ENCODE measurements at regions not wholly inside any gene's neighbourhood (a gene's known extent, or its start where the extent isn't known, plus 50 kb on each side); places are given as distances from the start of the nearest gene placed in this dataset.

DNA sequence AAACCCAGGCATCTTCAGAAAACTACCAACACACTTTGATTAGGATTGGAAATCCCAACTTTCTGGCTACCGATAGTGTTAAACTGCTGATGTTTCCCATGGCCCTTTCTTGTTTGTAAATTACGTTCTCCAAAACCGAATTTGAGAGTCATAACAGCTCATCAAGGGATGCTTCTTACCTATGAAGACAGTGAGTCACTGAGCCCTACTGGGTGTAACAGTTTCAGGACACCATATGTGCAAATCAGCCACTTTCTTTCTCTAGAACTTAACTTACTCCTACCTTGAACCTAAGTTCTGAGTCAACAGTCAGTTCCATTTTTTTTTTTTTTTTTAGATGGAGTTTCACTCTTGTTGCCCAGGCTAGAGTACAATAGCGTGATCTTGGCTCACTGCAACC, 410.1 kb upstream of the TSHZ3 start:
- Mint-ChIP-seq H3K27ac (no peak overlapping the region), H3K4me3 (no peak overlapping the region), H3K36me3 (no peaks in the 10 kb centered on the region), H3K27me3 (peaks cover 7 to 16% of the 10 kb centered on the region in 2 donors), H3K4me1 (ENCODE audit: low read depth in 2 of 2) (no peaks in the 10 kb centered on the region), H3K9me3 (no peaks in the 10 kb centered on the region)
- no peak for DNase-seq (ENCODE audit: low spot score)
- no peak for ATAC-seq

DNA sequence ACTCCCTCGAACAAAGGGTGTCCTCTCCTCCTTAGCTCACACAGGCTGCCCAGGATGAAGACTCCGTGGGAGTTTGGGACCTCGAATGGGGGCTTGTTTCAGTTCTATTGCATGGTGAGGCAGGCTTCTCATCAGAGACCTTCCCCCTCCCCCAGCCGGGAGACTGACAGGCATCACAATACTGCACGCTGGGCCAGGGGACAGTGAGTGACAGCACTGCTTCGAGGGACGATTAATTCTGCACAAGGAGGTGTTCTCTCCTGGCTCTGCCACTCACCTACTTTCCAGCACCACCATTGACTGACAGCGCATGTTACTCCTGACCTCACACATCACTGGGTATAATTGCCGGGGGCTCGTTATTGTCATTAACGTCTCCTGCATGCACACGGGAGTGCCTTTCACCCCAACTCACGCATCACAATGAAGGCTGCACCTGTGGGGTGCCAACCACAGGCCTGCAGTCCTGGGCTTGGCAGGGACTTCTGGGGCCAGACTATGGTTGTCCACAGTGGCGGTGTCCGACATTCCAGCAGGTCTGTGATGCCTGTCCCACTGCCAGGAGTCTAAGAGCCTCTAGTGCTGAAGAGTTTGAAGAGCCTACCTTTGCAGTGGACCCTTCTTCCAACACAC, 412.2 kb upstream of the TSHZ3 start:
- H3K27me3 Mint-ChIP-seq = peaks cover 7 to 21% of the 10 kb centered on the region in 2 donors
- DNase-seq (ENCODE audit: low spot score) (no peak), ATAC-seq (no peak)
- H3K9me3 Mint-ChIP-seq = no peaks in the 10 kb centered on the region
- H3K27ac Mint-ChIP-seq = no peak overlapping the region
- no peaks in the 10 kb centered on the region for H3K36me3 Mint-ChIP-seq
- H3K4me1 Mint-ChIP-seq (ENCODE audit: low read depth in 2 of 2) = no peaks in the 10 kb centered on the region
- H3K4me3 Mint-ChIP-seq = no peak overlapping the region

DNA sequence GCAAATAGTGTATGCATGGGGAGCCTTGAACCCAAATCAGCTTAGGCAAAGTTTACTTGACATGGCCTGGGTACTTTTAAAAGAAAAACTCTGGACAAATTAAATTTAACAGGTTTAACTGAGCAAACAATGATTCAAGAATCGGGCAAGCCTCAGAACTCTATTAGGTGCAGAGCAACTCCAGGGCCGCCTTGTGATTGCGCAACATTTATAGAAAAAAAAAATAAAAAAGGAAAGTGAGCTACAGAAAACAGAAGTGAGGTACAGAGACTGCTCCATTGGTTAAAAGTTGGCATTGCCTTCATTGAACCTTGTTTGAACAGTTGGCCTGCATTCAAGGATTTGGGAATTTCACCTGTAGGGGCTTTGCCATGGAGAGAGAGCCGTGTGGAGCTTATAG, 421.0 kb upstream of the TSHZ3 start:
- DNase-seq (ENCODE audit: low spot score) (no peak), ATAC-seq (no peak)
- Mint-ChIP-seq H3K4me1 (ENCODE audit: low read depth in 2 of 2) (no peaks in the 10 kb centered on the region), H3K4me3 (no peak overlapping the region), H3K27ac (no peak overlapping the region), H3K36me3 (no peaks in the 10 kb centered on the region), H3K9me3 (no peaks in the 10 kb centered on the region), H3K27me3 (peaks cover 7 to 9% of the 10 kb centered on the region in 2 donors)

DNA sequence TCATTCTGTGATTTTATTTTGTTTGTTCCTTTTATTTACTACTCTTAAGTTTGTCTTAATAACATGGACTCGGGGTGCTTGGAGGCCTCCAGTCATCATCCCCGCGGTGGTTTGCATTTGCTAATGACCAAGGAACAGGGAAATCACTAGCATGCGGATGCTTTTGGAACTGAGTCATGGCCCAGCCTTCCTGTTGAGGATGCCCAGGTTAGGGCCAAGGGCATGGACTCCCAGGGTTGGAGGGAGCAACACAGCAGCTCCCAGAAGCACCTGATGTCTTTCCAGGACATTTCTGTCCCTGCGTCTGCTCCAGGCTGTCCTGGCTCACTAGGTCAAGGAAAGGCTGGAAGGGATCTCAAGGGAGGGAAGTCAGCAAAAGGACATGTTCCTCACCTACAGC, 423.7 kb upstream of the TSHZ3 start:
- ATAC-seq (no peak), DNase-seq (ENCODE audit: low spot score) (no peak)
- no peaks in the 10 kb centered on the region for H3K9me3 Mint-ChIP-seq
- H3K36me3 Mint-ChIP-seq = no peaks in the 10 kb centered on the region
- no peak overlapping the region for H3K4me3 Mint-ChIP-seq
- peaks cover 0 to 3% of the 10 kb centered on the region in 2 donors for H3K27me3 Mint-ChIP-seq
- H3K4me1 Mint-ChIP-seq (ENCODE audit: low read depth in 2 of 2) = no peaks in the 10 kb centered on the region
- no peak overlapping the region for H3K27ac Mint-ChIP-seq

DNA sequence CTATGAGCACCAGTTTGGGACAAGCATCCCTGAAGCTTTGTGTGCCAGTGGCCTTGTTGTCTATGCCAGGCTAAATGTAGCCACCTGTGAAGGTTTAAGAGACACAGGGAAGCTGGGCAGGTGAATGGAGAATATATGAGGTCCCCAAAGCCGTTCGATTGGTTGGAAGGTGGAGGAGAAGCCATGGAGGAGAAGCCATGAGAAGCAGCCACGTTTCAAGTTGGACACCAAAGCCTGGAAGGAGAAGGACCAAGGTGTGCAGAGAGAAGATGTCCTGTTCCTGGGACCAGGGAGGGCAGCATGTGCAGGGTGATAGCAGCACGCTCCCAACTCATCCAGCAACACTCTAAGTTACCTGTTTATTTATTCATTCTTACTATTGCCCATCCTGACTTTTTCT, 432.3 kb upstream of the TSHZ3 start:
- peaks cover 0 to 7% of the 10 kb centered on the region in 2 donors for H3K27me3 Mint-ChIP-seq
- ATAC-seq (no peak), DNase-seq (ENCODE audit: low spot score) (no peak)
- no peaks in the 10 kb centered on the region for H3K9me3 Mint-ChIP-seq
- no peak overlapping the region for H3K4me3 Mint-ChIP-seq
- no peak overlapping the region for H3K27ac Mint-ChIP-seq
- no peaks in the 10 kb centered on the region for H3K36me3 Mint-ChIP-seq
- H3K4me1 Mint-ChIP-seq (ENCODE audit: low read depth in 2 of 2) = no peaks in the 10 kb centered on the region

DNA sequence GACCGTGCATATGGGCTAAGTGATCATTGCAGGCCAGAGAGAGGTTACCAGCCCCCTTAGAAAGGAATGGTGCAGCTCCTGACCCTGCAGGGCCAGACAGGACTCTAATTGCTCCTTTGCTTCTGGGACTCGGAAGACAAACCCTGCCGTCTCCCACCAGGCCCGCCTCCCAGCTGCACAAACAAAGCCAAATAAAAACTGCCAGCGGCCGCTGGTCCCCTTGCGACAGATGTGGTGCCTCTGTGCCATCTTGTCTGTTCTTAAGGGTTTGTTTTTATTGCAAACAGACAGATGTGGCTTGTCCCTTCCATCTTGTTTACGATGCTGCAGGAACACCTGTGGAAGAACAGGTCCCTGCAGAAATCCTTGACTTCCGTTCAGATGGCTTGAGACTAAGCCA, 434.4 kb upstream of the TSHZ3 start:
- DNase-seq (ENCODE audit: low spot score) (no peak), ATAC-seq (no peak)
- Mint-ChIP-seq H3K4me1 (ENCODE audit: low read depth in 2 of 2) (no peaks in the 10 kb centered on the region), H3K4me3 (no peak overlapping the region), H3K9me3 (no peaks in the 10 kb centered on the region), H3K27ac (no peak overlapping the region), H3K27me3 (peaks cover 0 to 13% of the 10 kb centered on the region in 2 donors), H3K36me3 (no peaks in the 10 kb centered on the region)

DNA sequence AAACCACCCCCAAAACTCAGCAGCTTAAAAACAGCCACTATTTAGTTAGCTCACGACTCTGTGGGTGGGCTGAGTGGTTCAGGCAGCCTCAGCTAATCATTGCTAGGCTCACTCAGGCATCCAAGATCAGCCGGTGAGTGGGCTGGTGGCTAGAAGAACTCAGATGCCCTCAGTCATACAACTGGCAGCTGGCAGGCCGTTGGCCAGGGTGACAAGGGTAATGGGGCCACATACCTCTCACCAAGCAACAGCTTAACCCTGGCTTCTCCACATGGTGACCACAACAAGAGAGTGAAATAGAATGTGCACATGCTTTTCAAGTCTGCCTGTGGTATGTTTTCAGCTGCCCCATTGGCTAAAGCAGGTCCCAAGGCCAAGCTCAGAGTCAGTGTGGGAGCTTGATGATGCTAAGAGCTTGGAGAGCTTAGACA, 435.4 kb upstream of the TSHZ3 start:
- no peaks in the 10 kb centered on the region for H3K36me3 Mint-ChIP-seq
- H3K27ac Mint-ChIP-seq = no peak overlapping the region
- no peak overlapping the region for H3K4me3 Mint-ChIP-seq
- H3K27me3 Mint-ChIP-seq = peaks cover 10 to 17% of the 10 kb centered on the region in 2 donors
- no peaks in the 10 kb centered on the region for H3K4me1 Mint-ChIP-seq (ENCODE audit: low read depth in 2 of 2)
- no peaks in the 10 kb centered on the region for H3K9me3 Mint-ChIP-seq
- DNase-seq (ENCODE audit: low spot score) = no peak
- peak in 1 of 2 donors; percentile 24 for ATAC-seq

DNA sequence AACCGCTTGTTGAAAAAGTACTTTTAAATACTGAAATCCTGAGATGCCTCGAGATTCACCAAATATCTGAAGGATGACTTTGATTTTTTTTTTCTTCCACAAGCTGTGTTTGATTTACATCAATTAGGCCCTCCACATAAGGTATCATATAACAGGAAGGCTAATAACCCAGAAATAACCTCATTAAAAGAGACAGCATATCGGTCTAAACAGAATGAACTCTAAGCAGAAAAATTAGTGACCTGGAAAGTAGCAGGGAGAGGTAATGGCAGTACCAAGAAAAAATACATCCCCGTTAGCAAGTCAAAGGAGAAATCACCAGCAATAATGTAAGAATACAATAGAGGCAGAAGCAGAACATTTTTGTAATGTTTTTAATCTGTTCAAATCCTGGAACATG, 452.4 kb upstream of the TSHZ3 start:
- no peak for DNase-seq (ENCODE audit: low spot score)
- Mint-ChIP-seq H3K36me3 (no peaks in the 10 kb centered on the region), H3K9me3 (no peaks in the 10 kb centered on the region), H3K27ac (no peak overlapping the region), H3K4me1 (ENCODE audit: low read depth in 2 of 2) (no peaks in the 10 kb centered on the region), H3K4me3 (no peak overlapping the region), H3K27me3 (peaks cover 4 to 15% of the 10 kb centered on the region in 2 donors)
- ATAC-seq = no peak

DNA sequence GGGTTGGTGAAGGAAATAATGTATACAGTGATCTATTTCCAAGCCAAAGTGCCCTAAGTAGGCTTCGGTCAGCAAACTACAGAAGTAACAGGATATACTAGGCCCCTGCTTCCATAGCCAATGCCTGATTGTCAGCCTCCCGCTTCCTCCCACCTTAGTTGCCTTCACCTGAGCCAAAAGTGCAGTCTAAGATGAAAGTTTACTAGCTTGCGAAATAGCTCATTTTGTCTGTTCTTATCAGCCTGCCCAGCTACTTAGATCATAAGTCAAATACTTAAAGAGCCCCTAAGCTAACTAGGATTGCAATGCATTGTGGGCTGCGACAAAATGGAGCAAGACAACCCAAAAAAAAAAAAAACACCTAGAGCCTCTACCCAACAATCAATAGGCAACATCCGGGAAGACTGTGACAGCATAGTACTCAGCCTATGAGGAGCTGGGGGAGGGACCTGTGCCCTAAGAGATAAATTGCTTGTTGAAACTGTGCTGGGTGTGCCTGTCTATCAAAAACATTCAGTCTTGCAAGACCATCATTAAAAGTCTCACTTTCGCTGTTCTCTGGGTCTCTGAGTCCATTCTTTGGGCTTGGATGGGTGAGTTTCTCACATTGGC, 454.7 kb upstream of the TSHZ3 start:
- no peak overlapping the region for H3K4me3 Mint-ChIP-seq
- ATAC-seq (no peak), DNase-seq (ENCODE audit: low spot score) (no peak)
- no peak overlapping the region for H3K27ac Mint-ChIP-seq
- H3K4me1 Mint-ChIP-seq (ENCODE audit: low read depth in 2 of 2) = no peaks in the 10 kb centered on the region
- H3K27me3 Mint-ChIP-seq = peaks cover 0 to 9% of the 10 kb centered on the region in 2 donors
- no peaks in the 10 kb centered on the region for H3K36me3 Mint-ChIP-seq
- no peaks in the 10 kb centered on the region for H3K9me3 Mint-ChIP-seq

DNA sequence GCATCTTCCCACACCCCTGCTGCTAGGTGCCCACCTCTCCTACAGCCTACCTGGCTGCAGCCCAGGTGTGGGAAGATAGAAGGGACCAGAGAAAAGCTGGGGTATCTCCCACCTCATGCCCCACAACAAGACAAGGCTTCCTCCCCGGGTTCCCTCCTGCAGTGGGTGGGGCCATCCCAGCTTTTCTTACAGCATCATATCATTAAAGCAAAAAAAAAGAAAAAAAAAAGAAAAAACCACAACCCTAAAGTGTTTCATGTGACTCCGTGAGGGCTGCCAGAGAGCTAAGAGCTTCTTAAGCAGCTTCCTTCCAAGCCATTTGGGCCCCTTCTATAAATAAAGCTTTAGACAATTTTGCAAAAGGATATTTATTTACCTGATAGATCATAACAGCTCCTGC, 455.4 kb upstream of the TSHZ3 start:
- Mint-ChIP-seq H3K9me3 (no peaks in the 10 kb centered on the region), H3K36me3 (no peaks in the 10 kb centered on the region), H3K27me3 (peaks cover 0 to 8% of the 10 kb centered on the region in 2 donors), H3K4me1 (ENCODE audit: low read depth in 2 of 2) (no peaks in the 10 kb centered on the region), H3K4me3 (no peak overlapping the region), H3K27ac (no peak overlapping the region)
- no peak for DNase-seq (ENCODE audit: low spot score)
- ATAC-seq = no peak

DNA sequence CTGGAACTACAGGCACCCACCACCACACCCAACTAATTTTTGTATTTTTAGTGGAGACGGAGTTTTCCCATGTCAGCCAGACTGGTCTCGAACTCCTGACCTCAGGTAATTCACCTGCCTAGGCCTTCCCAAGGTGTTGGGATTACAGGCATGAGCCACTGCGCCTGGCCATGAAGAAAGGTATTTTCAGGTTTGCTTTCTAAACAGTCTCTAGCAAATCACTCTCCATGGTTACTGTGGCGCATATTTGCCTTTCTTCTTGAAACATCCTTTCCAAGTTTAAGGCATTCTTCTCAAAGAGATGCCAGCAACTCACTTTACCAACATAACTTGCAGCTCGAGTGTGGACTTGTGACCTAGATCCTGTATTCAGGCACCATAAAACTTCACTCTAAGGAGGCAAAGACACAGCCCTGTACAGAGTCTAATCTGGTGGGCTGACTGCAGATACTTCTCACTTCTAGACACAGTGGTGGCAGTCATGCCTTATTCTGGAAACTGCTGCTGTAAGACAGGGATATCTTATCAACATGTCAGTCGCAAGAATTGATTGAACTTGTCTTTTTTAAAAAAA, 461.4 kb upstream of the TSHZ3 start:
- H3K27ac Mint-ChIP-seq = no peak overlapping the region
- no peaks in the 10 kb centered on the region for H3K36me3 Mint-ChIP-seq
- no peak for DNase-seq (ENCODE audit: low spot score)
- no peak overlapping the region for H3K4me3 Mint-ChIP-seq
- no peak for ATAC-seq
- H3K9me3 Mint-ChIP-seq = no peaks in the 10 kb centered on the region
- H3K27me3 Mint-ChIP-seq = no peaks in the 10 kb centered on the region
- H3K4me1 Mint-ChIP-seq (ENCODE audit: low read depth in 2 of 2) = no peaks in the 10 kb centered on the region

DNA sequence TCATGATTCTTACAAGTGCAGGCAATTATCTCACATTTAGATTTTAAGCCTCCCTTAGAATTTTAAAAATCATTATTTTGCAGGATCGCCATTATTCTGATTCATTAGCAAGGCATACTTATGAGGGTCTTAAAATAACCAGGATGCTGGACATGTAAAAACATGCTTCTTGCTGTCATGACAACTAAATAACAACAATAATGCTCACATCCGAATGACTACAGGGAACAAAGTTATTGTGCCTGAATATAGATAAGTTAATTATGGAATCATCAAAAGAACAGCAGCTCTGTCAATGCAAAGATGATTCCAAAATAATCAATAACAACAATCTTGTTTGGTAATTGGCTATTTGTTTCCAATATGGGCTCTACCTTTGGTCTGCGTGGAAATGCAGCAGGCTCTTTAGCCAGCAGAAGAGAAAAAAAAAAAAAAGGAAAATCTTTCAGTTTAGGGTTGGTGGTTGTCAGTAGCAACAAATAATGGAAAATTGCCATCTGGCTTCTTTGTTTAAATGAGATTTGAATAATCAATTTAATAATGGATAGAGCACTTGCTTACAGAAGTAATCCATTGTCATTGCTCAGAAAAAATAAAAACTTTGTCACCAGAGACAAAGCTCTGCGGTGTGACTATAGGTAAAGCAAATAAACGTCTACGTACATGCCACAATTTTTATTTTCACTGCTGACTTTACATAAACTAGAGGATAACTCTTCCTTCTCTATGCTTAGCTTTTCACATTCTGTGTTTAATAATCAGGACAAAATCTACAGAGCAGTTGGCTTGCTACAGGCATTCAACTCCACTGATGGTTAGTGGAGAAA, 468.9 kb upstream of the TSHZ3 start:
- no peaks in the 10 kb centered on the region for H3K9me3 Mint-ChIP-seq
- H3K4me1 Mint-ChIP-seq (ENCODE audit: low read depth in 2 of 2) = peaks cover 0 to 3% of the 10 kb centered on the region in 2 donors
- no peak for DNase-seq (ENCODE audit: low spot score)
- H3K4me3 Mint-ChIP-seq = no peak overlapping the region
- no peak for ATAC-seq
- H3K36me3 Mint-ChIP-seq = no peaks in the 10 kb centered on the region
- no peak overlapping the region for H3K27ac Mint-ChIP-seq
- H3K27me3 Mint-ChIP-seq = peaks cover 0 to 2% of the 10 kb centered on the region in 2 donors

DNA sequence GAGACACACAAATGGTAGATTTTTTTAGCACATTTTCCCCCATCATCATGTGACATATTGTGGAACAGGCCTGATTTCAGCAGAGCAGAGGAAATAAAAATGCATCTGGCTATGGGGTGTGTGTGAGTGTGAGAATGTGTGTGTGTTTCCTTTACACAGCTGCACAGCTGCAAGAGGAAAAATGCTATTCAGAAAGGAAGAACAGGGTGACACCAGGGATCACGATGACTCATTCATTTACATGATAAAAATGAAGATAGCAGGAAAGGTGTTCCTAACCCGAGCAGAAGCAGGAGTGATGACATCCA, 469.5 kb upstream of the TSHZ3 start:
- Mint-ChIP-seq H3K36me3 (no peaks in the 10 kb centered on the region), H3K27ac (no peak overlapping the region), H3K4me1 (ENCODE audit: low read depth in 2 of 2) (peaks cover 0 to 3% of the 10 kb centered on the region in 2 donors), H3K4me3 (no peak overlapping the region), H3K27me3 (peaks cover 0 to 2% of the 10 kb centered on the region in 2 donors), H3K9me3 (no peaks in the 10 kb centered on the region)
- no peak for DNase-seq (ENCODE audit: low spot score)
- no peak for ATAC-seq

DNA sequence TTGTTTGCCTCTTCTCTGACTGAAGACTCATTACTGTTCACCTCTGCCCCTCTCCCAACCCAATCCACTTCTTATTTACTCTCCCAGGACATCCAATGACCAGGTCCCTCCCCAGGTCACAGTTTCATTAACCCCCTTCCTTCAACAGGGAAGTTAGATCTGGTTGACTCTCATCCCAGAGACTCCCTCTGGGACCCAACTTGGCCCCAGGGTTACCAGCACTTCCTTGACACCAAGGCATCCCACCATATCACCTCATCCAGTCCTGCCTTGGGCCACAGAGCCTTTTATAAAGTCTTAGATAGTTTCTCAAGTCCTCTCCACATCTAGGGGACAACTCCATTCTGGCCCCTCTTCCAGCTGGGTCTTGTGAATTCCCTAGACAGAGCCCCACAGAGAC, 470.6 kb upstream of the TSHZ3 start:
- DNase-seq (ENCODE audit: low spot score) (no peak), ATAC-seq (no peak)
- no peak overlapping the region for H3K4me3 Mint-ChIP-seq
- H3K9me3 Mint-ChIP-seq = no peaks in the 10 kb centered on the region
- H3K27me3 Mint-ChIP-seq = peaks cover 0 to 2% of the 10 kb centered on the region in 2 donors
- no peak overlapping the region for H3K27ac Mint-ChIP-seq
- H3K36me3 Mint-ChIP-seq = no peaks in the 10 kb centered on the region
- H3K4me1 Mint-ChIP-seq (ENCODE audit: low read depth in 2 of 2) = peaks cover 0 to 3% of the 10 kb centered on the region in 2 donors

Measured in natural killer cell treated with Interleukin-12 subunit alpha and Interleukin-12 subunit beta and Interleukin-15 and Interleukin-18, amount 100 ng/mL, for 72 hours (primary cell).